HEK293 (cell line): ENCODE measurements at regions not wholly inside any gene's neighbourhood (a gene's known extent, or its start where the extent isn't known, plus 50 kb on each side); places are given as distances from the start of the nearest gene placed in this dataset.
A peak's percentile ranks its signal among the peaks of the same experiment; 100 is the strongest.

Source experiments
- CTCF ChIA-PET: fragments of 350-600 bp; formaldehyde crosslinking; extraction: SDS; loops from one replicate; lab custom pipeline; 2021; ENCODE audit warnings: antibody characterized with exemption; lab: Yijun Ruan, JAX
- POLR2A ChIA-PET: fragments of 300-600 bp; formaldehyde crosslinking; extraction: SDS; loops from one replicate; lab custom pipeline; 2020; ENCODE audit warnings: antibody characterized with exemption, inconsistent platforms; lab: Yijun Ruan, JAX
- H3K27ac ChIP-seq: fragments of 200-500 bp; sonication (Bioruptor generic); 2 replicates; pipeline ENCODE4 v1.5.1; 2014; ENCODE audit warnings: low read depth, low read length, control low read depth, inconsistent platforms; ENCODE audit errors: extremely low read depth
- H3K36me3 ChIP-seq, 2 experiments: fragments of 200-500 bp in 1 of 2; sonication (Bioruptor generic) in 1 of 2; 1 replicate in 1 of 2; 2 replicates in 1 of 2; pipeline ENCODE4 v1.5.1; 2014 to 2017; ENCODE audit warnings: inconsistent platforms in 2 of 2, low read length in 2 of 2; ENCODE audit not compliant: control insufficient read depth in 2 of 2, insufficient read depth in 1 of 2
- H3K4me1 ChIP-seq: fragments of 200-500 bp; sonication (Bioruptor generic); 2 replicates; pipeline ENCODE4 v1.5.1; 2014; ENCODE audit warnings: mild to moderate bottlenecking, low read length, inconsistent platforms; ENCODE audit not compliant: control insufficient read depth, insufficient read depth
- H3K4me3 ChIP-seq: 2 replicates; pipeline ENCODE4 v1.5.1; 2011; ENCODE audit warnings: low read depth, mild to moderate bottlenecking, control low read depth, low read length, moderate library complexity
- H3K9me3 ChIP-seq: fragments of 200-500 bp; sonication (Bioruptor generic); 2 replicates; pipeline ENCODE4 v1.5.1; 2014; ENCODE audit warnings: low read depth, low read length, inconsistent platforms; ENCODE audit not compliant: control insufficient read depth, insufficient read depth
- EGR2 ChIP-seq: fragments of 450-650 bp; formaldehyde crosslinking; IDR thresholded peaks from 2 replicates; pipeline ENCODE4 v1.5.1; 2016; ENCODE audit warnings: low read depth, missing biosample characterization, missing genetic modification characterization
- FEZF1 ChIP-seq: fragments of 450-650 bp; formaldehyde crosslinking; IDR thresholded peaks from 2 replicates; pipeline ENCODE4 v1.5.1; 2016; ENCODE audit warnings: missing biosample characterization, missing genetic modification characterization
- GLIS2 ChIP-seq: fragments of 450-650 bp; formaldehyde crosslinking; IDR thresholded peaks from 2 replicates; pipeline ENCODE4 v1.5.1; 2016; ENCODE audit warnings: missing biosample characterization, missing genetic modification characterization
- SCRT1 ChIP-seq: fragments of 450-650 bp; formaldehyde crosslinking; IDR thresholded peaks from 2 replicates; pipeline ENCODE4 v1.5.1; 2016; ENCODE audit warnings: missing biosample characterization, missing genetic modification characterization, borderline replicate concordance
- SP7 ChIP-seq: fragments of 450-650 bp; formaldehyde crosslinking; IDR thresholded peaks from 2 replicates; pipeline ENCODE4 v1.5.1; 2016; ENCODE audit warnings: missing biosample characterization, missing genetic modification characterization
- TCF7L2 ChIP-seq: IDR thresholded peaks from 2 replicates; pipeline ENCODE4 v1.6.1; 2011; ENCODE audit warnings: low read depth, mild to moderate bottlenecking, inconsistent platforms, low read length, moderate library complexity, borderline replicate concordance
- ZBTB17 ChIP-seq: fragments of 450-650 bp; formaldehyde crosslinking; IDR thresholded peaks from 2 replicates; pipeline ENCODE4 v1.5.1; 2016; ENCODE audit warnings: missing biosample characterization, missing genetic modification characterization
- ZBTB21 ChIP-seq: fragments of 450-650 bp; formaldehyde crosslinking; IDR thresholded peaks from 2 replicates; pipeline ENCODE4 v1.5.1; 2017; ENCODE audit warnings: missing biosample characterization, missing genetic modification characterization
- ZFHX2 ChIP-seq: fragments of 450-650 bp; formaldehyde crosslinking; conservative IDR thresholded peaks from 2 replicates; pipeline ENCODE4 v1.5.1; 2016; ENCODE audit warnings: missing biosample characterization, missing genetic modification characterization
- ZNF157 ChIP-seq: fragments of 450-650 bp; formaldehyde crosslinking; IDR thresholded peaks from 2 replicates; pipeline ENCODE4 v1.5.1; 2016; ENCODE audit warnings: missing biosample characterization, missing genetic modification characterization
- ZNF16 ChIP-seq: fragments of 450-650 bp; formaldehyde crosslinking; IDR thresholded peaks from 2 replicates; pipeline ENCODE4 v1.5.1; 2016; ENCODE audit warnings: low read depth, missing biosample characterization, missing genetic modification characterization
- ZNF239 ChIP-seq: fragments of 450-650 bp; formaldehyde crosslinking; IDR thresholded peaks from 2 replicates; pipeline ENCODE4 v1.5.1; 2016; ENCODE audit warnings: missing biosample characterization, missing genetic modification characterization
- ZNF426 ChIP-seq: fragments of 450-650 bp; formaldehyde crosslinking; IDR thresholded peaks from 2 replicates; pipeline ENCODE4 v1.5.1; 2017; ENCODE audit warnings: missing biosample characterization, missing genetic modification characterization, mild to moderate bottlenecking, inconsistent platforms, moderate library complexity
- ZNF768 ChIP-seq: fragments of 450-650 bp; formaldehyde crosslinking; IDR thresholded peaks from 2 replicates; pipeline ENCODE4 v1.5.1; 2018; ENCODE audit warnings: missing biosample characterization, mild to moderate bottlenecking, missing genetic modification characterization
- TF ChIP-seq, protein P1 (sequence below): fragments of 450-650 bp; formaldehyde crosslinking; IDR thresholded peaks from 2 replicates; pipeline ENCODE4 v1.5.0; 2017; ENCODE audit warnings: missing biosample characterization, missing genetic modification characterization, borderline replicate concordance
- TF ChIP-seq, protein P2 (sequence below): fragments of 450-650 bp; formaldehyde crosslinking; optimal IDR thresholded peaks from 2 replicates; pipeline ENCODE3; 2016; ENCODE audit warnings: missing biosample characterization, mild to moderate bottlenecking, missing genetic modification characterization
- TF ChIP-seq, protein P3 (sequence below): fragments of 450-650 bp; formaldehyde crosslinking; IDR thresholded peaks from 2 replicates; pipeline ENCODE4 v1.5.1; 2017; ENCODE audit warnings: missing biosample characterization, missing genetic modification characterization
- TF ChIP-seq, protein P4 (sequence below): fragments of 450-650 bp; formaldehyde crosslinking; IDR thresholded peaks from 2 replicates; pipeline ENCODE4 v1.5.1; 2016; ENCODE audit warnings: missing biosample characterization, missing genetic modification characterization
- TF ChIP-seq, protein P5 (sequence below): fragments of 450-650 bp; formaldehyde crosslinking; IDR thresholded peaks from 2 replicates; pipeline ENCODE4 v1.5.1; 2016; ENCODE audit warnings: missing biosample characterization, missing genetic modification characterization
- TF ChIP-seq, protein P6 (sequence below): fragments of 450-650 bp; formaldehyde crosslinking; IDR thresholded peaks from 2 replicates; pipeline ENCODE4 v1.5.1; 2017; ENCODE audit warnings: missing biosample characterization, missing genetic modification characterization

DNA sequence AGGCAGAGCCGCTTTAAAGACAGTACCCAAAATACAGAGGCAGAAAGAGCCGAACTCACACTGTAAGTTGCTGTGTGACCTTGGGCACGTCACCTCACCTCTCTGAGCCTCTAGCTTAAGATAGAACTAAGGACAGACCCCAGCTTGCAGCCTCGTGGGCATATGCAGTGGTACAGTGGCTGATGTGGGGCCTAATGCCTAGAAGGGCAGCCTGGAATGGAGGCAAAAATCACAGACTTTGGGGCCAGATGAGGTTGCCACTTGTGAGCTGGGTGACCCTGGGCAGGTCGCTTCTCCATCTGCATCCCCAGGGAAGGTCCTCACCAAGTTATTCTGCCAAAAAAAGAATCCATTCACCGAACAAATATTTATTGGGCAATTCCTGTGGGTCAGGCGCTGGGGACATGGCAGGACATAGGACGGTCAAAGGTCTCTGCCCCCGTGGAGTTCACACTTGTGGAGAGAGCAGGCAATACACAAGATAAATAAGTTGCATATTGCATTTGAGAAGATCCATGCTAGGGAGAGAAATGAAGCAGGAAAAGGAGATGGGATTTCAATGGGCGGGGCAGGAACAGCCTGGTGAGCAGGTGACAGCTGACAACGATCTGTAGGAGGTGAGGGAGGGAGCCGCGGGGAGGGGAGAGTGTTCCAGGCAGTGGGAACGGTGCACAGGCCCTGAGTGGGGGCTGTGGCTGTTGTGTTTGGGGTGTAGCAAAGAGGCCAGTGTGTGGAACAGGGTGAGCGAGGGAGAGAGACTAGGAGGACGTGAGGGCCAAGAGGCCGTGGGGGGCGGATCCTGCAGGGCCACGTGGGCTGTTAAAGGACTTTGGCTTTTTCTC lies 115.2 kb downstream of the CEBPB start (continued):
- TF ChIP-seq, protein P1, sequence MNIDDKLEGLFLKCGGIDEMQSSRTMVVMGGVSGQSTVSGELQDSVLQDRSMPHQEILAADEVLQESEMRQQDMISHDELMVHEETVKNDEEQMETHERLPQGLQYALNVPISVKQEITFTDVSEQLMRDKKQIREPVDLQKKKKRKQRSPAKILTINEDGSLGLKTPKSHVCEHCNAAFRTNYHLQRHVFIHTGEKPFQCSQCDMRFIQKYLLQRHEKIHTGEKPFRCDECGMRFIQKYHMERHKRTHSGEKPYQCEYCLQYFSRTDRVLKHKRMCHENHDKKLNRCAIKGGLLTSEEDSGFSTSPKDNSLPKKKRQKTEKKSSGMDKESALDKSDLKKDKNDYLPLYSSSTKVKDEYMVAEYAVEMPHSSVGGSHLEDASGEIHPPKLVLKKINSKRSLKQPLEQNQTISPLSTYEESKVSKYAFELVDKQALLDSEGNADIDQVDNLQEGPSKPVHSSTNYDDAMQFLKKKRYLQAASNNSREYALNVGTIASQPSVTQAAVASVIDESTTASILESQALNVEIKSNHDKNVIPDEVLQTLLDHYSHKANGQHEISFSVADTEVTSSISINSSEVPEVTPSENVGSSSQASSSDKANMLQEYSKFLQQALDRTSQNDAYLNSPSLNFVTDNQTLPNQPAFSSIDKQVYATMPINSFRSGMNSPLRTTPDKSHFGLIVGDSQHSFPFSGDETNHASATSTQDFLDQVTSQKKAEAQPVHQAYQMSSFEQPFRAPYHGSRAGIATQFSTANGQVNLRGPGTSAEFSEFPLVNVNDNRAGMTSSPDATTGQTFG (tag by site-specific recombination), result no peak
- TF ChIP-seq EGR2 (peak; percentile 82), SP7 (0 out of 2 replicates have a peak, but pooled peaks have one; percentile 12), ZBTB17 (tag by site-specific recombination) (peak; percentile 66), GLIS2 (tag by site-specific recombination) (peak; percentile 60), ZNF239 (tag by site-specific recombination) (no peak), ZBTB21 (tag by site-specific recombination) (no peak), SCRT1 (tag by site-specific recombination) (no peak), ZFHX2 (peak; percentile 81), TCF7L2 (no peak)
- TF ChIP-seq, protein P2, sequence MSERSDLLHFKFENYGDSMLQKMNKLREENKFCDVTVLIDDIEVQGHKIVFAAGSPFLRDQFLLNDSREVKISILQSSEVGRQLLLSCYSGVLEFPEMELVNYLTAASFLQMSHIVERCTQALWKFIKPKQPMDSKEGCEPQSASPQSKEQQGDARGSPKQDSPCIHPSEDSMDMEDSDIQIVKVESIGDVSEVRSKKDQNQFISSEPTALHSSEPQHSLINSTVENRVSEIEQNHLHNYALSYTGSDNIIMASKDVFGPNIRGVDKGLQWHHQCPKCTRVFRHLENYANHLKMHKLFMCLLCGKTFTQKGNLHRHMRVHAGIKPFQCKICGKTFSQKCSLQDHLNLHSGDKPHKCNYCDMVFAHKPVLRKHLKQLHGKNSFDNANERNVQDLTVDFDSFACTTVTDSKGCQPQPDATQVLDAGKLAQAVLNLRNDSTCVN (tag by site-specific recombination), result no peak
- TF ChIP-seq, protein P3, sequence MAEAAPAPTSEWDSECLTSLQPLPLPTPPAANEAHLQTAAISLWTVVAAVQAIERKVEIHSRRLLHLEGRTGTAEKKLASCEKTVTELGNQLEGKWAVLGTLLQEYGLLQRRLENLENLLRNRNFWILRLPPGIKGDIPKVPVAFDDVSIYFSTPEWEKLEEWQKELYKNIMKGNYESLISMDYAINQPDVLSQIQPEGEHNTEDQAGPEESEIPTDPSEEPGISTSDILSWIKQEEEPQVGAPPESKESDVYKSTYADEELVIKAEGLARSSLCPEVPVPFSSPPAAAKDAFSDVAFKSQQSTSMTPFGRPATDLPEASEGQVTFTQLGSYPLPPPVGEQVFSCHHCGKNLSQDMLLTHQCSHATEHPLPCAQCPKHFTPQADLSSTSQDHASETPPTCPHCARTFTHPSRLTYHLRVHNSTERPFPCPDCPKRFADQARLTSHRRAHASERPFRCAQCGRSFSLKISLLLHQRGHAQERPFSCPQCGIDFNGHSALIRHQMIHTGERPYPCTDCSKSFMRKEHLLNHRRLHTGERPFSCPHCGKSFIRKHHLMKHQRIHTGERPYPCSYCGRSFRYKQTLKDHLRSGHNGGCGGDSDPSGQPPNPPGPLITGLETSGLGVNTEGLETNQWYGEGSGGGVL (tag by site-specific recombination), result peak; percentile 68
- TF ChIP-seq, protein P4, sequence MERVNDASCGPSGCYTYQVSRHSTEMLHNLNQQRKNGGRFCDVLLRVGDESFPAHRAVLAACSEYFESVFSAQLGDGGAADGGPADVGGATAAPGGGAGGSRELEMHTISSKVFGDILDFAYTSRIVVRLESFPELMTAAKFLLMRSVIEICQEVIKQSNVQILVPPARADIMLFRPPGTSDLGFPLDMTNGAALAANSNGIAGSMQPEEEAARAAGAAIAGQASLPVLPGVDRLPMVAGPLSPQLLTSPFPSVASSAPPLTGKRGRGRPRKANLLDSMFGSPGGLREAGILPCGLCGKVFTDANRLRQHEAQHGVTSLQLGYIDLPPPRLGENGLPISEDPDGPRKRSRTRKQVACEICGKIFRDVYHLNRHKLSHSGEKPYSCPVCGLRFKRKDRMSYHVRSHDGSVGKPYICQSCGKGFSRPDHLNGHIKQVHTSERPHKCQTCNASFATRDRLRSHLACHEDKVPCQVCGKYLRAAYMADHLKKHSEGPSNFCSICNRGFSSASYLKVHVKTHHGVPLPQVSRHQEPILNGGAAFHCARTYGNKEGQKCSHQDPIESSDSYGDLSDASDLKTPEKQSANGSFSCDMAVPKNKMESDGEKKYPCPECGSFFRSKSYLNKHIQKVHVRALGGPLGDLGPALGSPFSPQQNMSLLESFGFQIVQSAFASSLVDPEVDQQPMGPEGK (tag by site-specific recombination), result 0 out of 2 replicates have a peak, but pooled peaks have one; percentile 18
- TF ChIP-seq, all 188 proteins: peak for 11

DNA sequence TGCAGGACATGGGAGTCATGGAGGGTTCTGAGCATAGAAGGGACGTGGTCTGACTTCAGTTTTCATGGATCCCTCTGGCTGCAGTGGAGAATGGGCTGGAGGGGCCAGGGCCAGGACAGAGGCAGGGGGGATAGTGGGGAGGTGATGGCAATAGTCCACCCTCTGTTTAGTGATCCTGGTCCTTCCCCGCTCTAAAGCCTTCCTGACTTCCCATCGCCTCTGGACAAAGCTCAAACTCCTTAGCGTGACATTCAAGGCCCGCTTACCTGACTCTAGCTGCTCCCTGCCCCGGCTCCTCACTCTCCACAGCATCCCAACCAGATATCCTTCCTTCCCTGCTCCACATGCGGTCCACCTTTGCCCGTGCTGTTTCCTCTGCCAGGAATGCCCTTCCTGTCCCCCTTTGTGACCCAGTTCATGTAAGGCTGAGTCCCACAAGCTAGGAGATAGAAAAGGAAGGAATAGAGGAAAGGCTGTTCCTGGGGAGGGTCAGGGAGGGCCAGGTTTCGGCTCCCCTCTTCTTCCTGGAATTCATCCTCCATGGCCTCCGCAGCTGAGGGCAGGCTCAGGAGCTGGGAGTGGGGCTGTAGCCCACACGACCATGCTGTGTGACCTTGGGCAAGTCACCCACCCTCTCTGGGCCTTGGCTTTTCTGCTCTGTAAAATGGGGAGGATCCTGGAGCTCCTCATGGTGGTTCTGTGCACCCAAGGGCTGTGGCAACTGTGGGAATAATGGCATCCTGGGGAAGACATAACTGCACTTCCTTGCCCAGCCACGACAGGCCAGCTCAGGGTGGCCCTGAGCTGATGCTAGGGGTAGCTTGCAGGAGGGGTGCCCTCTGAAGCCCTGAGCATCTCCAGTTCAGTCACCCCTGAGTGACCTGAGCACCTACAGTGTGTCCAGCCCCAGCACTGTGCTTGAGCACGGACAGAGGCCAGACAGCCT lies 116.1 kb downstream of the CEBPB start:
- ChIA-PET CTCF (interaction anchor here (0.6 to 1.2 kb wide), 3 partner anchors 14 to 196 kb away, joined by 3 to 5 read pairs (median 3); no protein-coding TSS in a partner anchor), POLR2A (interaction anchor here (1.5 kb wide), 1 partner anchor 14 kb away, joined by 7 read pairs; no protein-coding TSS in a partner anchor)
- no peaks in the 10 kb centered on the region for H3K36me3 ChIP-seq
- no peak overlapping the region for H3K27ac ChIP-seq
- H3K4me3 ChIP-seq, result no peak overlapping the region
- H3K9me3 ChIP-seq, result no peaks in the 10 kb centered on the region
- no peaks in the 10 kb centered on the region for H3K4me1 ChIP-seq
- TF ChIP-seq, protein P5, sequence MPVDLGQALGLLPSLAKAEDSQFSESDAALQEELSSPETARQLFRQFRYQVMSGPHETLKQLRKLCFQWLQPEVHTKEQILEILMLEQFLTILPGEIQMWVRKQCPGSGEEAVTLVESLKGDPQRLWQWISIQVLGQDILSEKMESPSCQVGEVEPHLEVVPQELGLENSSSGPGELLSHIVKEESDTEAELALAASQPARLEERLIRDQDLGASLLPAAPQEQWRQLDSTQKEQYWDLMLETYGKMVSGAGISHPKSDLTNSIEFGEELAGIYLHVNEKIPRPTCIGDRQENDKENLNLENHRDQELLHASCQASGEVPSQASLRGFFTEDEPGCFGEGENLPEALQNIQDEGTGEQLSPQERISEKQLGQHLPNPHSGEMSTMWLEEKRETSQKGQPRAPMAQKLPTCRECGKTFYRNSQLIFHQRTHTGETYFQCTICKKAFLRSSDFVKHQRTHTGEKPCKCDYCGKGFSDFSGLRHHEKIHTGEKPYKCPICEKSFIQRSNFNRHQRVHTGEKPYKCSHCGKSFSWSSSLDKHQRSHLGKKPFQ, result no peak
- TF ChIP-seq ZNF768 (tag by site-specific recombination), result peak; percentile 76; the same call in 1 of the 2 replicates
- TF ChIP-seq, protein P6, sequence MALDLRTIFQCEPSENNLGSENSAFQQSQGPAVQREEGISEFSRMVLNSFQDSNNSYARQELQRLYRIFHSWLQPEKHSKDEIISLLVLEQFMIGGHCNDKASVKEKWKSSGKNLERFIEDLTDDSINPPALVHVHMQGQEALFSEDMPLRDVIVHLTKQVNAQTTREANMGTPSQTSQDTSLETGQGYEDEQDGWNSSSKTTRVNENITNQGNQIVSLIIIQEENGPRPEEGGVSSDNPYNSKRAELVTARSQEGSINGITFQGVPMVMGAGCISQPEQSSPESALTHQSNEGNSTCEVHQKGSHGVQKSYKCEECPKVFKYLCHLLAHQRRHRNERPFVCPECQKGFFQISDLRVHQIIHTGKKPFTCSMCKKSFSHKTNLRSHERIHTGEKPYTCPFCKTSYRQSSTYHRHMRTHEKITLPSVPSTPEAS (tag by site-specific recombination), result no peak
- peak; percentile 45; the same call in 1 of the 2 replicates for TF ChIP-seq ZNF16 (tag by site-specific recombination)
- TF ChIP-seq FEZF1 (tag by site-specific recombination), result no peak
- TF ChIP-seq ZNF426, result no peak
- no peak for TF ChIP-seq ZNF157 (tag by site-specific recombination)
